Adrenal gland (tissue), 5 donors: ENCODE measurements at regions not wholly inside any gene's neighbourhood (a gene's known extent, or its start where the extent isn't known, plus 50 kb on each side); places are given as distances from the start of the nearest gene placed in this dataset.

ENCODE experiments used
- POLR2A ChIP-seq, 2 donors: fragments of 450-650 bp; IDR thresholded peaks; one replicate each; pipeline ENCODE4 v1.6.1; 2017; ENCODE audit warnings: antibody characterized with exemption in 2 of 2, mild to moderate bottlenecking in 2 of 2, moderate library complexity in 1 of 2
- TF ChIP-seq, protein P1 (sequence below), 6 experiments: fragments of 450-650 bp in 4 of 6; fragments of 200-600 bp in 2 of 6; sonication (generic) in 1 of 6; IDR thresholded peaks; 1 replicate in 5 of 6; 2 replicates in 1 of 6; pipeline versions ENCODE4 v1.5.1 to v1.8.0; 2016 to 2021; ENCODE audit warnings: antibody characterized with exemption in 6 of 6, mild to moderate bottlenecking in 2 of 6, moderate library complexity in 1 of 6
- donor health status: DM: no; HTN: no; CAD: no.

DNA sequence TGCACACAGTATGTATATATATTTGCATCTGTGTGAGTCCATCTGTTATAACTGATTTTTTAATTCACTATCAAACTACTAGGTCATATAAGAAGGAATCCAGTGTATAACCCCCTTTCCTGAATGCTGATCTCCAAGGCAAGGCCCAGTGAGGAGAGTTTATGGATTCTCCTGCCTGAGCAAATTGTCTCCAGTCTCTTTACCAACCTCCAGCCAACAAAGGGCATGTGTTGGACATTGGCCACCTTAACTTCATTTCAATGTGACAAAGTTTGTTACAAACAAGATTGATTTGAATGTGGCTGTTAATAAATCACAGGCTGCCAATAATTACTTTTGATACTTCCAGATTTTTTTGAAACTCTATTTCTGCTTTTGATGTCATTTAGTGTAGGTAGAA lies 191.6 kb downstream of the HAO1 start:
- TF ChIP-seq, protein P1, sequence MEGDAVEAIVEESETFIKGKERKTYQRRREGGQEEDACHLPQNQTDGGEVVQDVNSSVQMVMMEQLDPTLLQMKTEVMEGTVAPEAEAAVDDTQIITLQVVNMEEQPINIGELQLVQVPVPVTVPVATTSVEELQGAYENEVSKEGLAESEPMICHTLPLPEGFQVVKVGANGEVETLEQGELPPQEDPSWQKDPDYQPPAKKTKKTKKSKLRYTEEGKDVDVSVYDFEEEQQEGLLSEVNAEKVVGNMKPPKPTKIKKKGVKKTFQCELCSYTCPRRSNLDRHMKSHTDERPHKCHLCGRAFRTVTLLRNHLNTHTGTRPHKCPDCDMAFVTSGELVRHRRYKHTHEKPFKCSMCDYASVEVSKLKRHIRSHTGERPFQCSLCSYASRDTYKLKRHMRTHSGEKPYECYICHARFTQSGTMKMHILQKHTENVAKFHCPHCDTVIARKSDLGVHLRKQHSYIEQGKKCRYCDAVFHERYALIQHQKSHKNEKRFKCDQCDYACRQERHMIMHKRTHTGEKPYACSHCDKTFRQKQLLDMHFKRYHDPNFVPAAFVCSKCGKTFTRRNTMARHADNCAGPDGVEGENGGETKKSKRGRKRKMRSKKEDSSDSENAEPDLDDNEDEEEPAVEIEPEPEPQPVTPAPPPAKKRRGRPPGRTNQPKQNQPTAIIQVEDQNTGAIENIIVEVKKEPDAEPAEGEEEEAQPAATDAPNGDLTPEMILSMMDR (IDR thresholded peaks at IDR 0.05), result no peak
- TF ChIP-seq POLR2A (IDR thresholded peaks at IDR 0.05), result no peak
